ENCODE measurements at regions not wholly inside any gene's neighbourhood (a gene's known extent, or its start where the extent isn't known, plus 50 kb on each side); places are given as distances from the start of the nearest gene placed in this dataset.

- TF ChIP-seq REST (tag by site-specific recombination; IDR thresholded peaks at IDR 0.05) (no peak), KLF1 (tag by site-specific recombination; IDR thresholded peaks at IDR 0.05) (no peak), CTCF (tag by site-specific recombination; IDR thresholded peaks at IDR 0.05) (no peak), ZNF792 (tag by site-specific recombination; IDR thresholded peaks at IDR 0.05) (no peak), ZNF292 (tag by site-specific recombination; IDR thresholded peaks at IDR 0.05; ENCODE audit: borderline replicate concordance, low read depth) (no peak), ZNF768 (tag by site-specific recombination; IDR thresholded peaks at IDR 0.05) (no peak), YY1 (tag by site-specific recombination; IDR thresholded peaks at IDR 0.05) (no peak), ZSCAN30 (tag by site-specific recombination; IDR thresholded peaks at IDR 0.05) (no peak), SETDB1 (IDR thresholded peaks at IDR 0.05; ENCODE audit: insufficient read length, low read length) (no peak)
Observed at GRCh38 chr14:38973083-38973700, 129.8 kb downstream of the SEC23A start.

Data from HEK293 (cell line).